AG09309 (cell line): ENCODE measurements at regions not wholly inside any gene's neighbourhood (a gene's known extent, or its start where the extent isn't known, plus 50 kb on each side); places are given as distances from the start of the nearest gene placed in this dataset.

Experiments
- DNase-seq: peaks from one replicate; pipeline ENCODE4 v3.0.0-alpha.2; 2010; ENCODE audit warnings: low read depth
- H3K4me3 ChIP-seq: 2 replicates; pipeline ENCODE4 v1.5.1; 2011; ENCODE audit warnings: mild to moderate bottlenecking, low read depth, low read length, moderate library complexity; ENCODE audit not compliant: control insufficient read depth
- TF ChIP-seq, protein P1 (sequence below): IDR thresholded peaks from 2 replicates; pipeline ENCODE4 v1.5.1; 2011; ENCODE audit warnings: mild to moderate bottlenecking, low read depth, low read length, inconsistent platforms; ENCODE audit not compliant: insufficient read depth, control insufficient read depth; ENCODE audit errors: missing control alignments

DNA sequence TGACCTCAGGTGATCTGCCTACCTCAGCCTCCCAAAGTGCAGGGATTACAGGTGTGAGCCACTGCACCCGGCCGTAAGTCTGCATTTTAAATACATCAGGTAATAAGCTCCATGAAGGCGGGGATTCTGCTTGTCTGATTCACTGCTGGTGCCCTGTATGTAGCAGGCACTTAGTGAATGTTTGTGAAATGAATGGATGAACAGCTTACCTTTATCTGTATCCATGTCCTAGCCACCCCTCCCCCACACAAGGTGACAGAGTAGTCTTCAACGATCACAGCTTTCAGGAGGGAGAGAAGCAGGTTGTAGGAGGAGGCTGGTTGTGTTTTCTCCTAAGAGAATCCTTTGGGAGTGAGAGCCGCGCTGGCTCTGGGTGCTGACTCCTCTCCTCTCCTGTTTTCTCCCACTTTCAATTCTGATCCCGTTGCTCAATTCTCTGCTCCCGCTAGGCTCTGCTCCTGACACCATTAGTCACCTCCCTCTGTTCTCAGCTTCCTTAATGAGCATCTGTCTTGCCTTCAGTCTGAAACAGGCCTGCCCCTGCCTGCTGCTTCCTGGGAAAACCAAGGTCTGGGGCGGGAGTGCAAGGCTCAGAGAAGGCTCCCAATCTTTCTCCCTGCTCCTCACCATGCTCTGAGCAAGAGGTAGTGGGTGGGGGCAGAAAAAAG is 88.8 kb upstream of the CTNNA1 start:
- DNase-seq: peak; percentile 31

DNA sequence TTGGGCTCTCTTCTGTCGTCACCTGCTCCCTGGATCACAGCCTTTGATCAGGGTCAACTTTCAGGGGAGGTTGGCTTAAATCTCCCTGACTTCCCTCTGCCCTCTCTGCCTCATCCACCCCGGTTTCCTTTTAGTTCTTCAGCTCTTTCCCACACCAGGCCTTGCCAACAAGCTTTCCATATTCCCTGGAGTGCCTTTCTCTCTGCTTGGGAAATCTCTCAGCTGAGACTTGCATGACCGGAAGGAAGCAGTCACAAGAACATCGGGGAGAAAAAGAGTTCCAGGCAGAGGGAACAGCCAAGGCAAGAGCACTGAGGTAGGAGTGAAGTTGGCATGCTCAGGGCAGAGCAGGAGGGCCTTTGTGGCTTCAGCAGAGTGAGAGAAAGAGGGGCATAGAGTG is 88.4 kb upstream of the HSPA9 start:
- DNase-seq: no peak
- no peak overlapping the region for H3K4me3 ChIP-seq
- TF ChIP-seq, protein P1, sequence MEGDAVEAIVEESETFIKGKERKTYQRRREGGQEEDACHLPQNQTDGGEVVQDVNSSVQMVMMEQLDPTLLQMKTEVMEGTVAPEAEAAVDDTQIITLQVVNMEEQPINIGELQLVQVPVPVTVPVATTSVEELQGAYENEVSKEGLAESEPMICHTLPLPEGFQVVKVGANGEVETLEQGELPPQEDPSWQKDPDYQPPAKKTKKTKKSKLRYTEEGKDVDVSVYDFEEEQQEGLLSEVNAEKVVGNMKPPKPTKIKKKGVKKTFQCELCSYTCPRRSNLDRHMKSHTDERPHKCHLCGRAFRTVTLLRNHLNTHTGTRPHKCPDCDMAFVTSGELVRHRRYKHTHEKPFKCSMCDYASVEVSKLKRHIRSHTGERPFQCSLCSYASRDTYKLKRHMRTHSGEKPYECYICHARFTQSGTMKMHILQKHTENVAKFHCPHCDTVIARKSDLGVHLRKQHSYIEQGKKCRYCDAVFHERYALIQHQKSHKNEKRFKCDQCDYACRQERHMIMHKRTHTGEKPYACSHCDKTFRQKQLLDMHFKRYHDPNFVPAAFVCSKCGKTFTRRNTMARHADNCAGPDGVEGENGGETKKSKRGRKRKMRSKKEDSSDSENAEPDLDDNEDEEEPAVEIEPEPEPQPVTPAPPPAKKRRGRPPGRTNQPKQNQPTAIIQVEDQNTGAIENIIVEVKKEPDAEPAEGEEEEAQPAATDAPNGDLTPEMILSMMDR: no peak

More for the DNA sequence above, 88.8 kb upstream of the CTNNA1 start:
- TF ChIP-seq, protein P1: no peak
- no peak overlapping the region for H3K4me3 ChIP-seq

DNA sequence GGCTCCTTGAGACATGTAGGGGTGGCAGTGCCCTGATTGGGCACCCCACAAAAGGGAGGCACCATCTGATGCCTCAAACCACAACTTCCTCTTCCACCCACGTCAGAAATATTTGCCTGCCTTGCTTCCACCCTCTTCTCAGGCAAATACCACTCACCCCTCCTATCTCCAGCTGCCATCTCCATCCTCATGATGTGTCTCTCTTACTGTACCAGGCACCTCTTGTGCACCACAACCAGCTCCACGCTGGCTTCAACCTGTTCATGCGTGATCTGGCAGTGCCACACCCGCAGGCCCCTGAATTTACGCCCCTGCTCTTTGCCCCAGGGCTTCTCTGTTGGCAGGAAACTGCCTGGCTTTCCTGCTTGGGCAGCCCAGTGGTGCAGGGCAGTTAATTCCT is 87.8 kb upstream of the HSPA9 start:
- H3K4me3 ChIP-seq: no peak overlapping the region
- no peak for DNase-seq
- TF ChIP-seq, protein P1: no peak

DNA sequence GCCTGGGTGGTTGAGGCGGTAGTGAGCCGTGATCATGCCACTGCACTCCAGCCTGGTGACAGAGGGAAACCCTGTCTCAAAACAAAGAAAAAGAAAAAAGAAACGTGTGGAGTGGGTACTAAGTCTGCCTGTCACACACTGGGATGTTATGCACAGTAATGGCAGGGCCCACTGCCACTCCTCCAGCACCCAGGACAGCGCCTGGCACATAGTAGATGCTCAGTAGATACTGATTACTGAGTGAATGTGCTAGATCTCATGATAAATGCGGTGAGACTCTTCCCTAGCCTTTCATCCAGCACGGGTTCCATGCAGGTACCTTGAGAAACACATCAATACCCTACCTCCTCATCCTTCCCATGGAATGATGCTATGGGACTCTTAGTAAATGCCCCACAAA is 87.4 kb upstream of the HSPA9 start:
- H3K4me3 ChIP-seq: no peak overlapping the region
- TF ChIP-seq, protein P1: no peak
- no peak for DNase-seq

DNA sequence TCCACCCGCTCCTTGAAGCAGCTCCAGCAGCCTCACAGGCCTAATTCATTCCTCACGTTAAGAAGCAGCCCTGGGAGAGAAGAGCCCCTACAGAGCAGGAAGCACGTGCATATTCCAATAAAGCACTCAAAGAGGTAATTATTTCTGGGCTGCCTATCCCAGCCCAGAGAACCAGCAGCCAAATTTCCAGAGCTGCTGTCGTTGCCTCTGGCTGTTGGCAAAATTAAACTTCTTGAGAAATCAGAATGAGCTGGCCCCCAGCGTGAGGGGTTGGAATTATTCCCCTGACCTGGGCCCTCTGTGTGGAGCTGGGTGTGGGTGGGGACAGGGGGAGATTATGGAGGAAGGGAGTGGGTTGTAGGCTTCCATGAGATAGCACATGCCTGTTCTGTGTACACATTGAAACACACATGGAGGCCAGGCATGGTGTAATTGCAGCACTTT is 86.8 kb upstream of the HSPA9 start:
- TF ChIP-seq, protein P1: no peak
- no peak overlapping the region for H3K4me3 ChIP-seq
- no peak for DNase-seq

DNA sequence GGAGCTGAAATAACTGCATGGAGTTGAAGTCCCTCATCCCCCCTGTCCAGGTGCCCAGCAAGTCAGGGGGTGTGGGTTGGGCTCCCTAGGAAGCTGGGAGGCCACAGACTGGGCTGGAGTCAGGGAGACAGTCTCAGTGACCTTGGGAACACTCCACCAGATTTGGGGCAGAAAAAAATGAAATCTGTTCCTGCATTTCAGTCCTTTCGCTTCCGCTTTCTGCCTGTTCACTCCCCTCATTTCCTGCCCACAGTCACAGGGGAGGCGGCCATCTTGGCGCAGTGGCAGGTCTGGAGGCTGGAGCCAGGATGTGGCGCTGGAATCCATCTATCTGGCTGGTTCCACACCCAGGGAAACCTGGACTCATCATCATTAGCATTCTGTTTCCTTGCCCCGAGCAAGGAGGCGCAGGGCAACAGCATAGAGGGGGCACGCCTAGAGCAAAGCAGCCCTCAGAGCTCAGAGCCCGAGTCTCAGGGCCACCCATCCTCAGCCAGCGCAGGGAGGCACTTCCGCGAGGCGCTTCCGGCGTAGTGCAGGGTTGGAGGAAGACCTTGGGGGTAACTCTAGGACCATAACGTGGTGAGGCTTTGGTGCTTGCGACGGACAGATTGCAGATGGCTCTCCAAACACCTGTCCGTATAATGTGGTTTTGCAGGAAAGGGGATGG is 86.2 kb upstream of the HSPA9 start:
- no peak for DNase-seq
- no peak overlapping the region for H3K4me3 ChIP-seq
- TF ChIP-seq, protein P1: no peak
